Neural crest cell (in vitro differentiated cells): ENCODE measurements at regions not wholly inside any gene's neighbourhood (a gene's known extent, or its start where the extent isn't known, plus 50 kb on each side); places are given as distances from the start of the nearest gene placed in this dataset.

Experiments
- DNase-seq: peaks from one replicate; pipeline ENCODE4 v3.0.0; 2021; ENCODE audit warnings: low read depth, mixed read lengths, low spot score
- H3K27ac Mint-ChIP-seq: one replicate; pipeline ENCODE4 v1.8.0; 2021; ENCODE audit warnings: mild to moderate bottlenecking, mixed read lengths; ENCODE audit not compliant: unreplicated experiment
- H3K27me3 Mint-ChIP-seq: 2 replicates; pipeline ENCODE4 v1.8.0; 2021; ENCODE audit warnings: low read depth, mild to moderate bottlenecking, mixed read lengths
- H3K36me3 Mint-ChIP-seq: 2 replicates; pipeline ENCODE4 v1.8.0; 2021; ENCODE audit warnings: low read depth, mild to moderate bottlenecking, mixed read lengths
- H3K4me1 Mint-ChIP-seq: 2 replicates; pipeline ENCODE4 v1.8.0; 2021; ENCODE audit warnings: mixed read lengths
- H3K4me3 Mint-ChIP-seq: one replicate; pipeline ENCODE4 v1.8.0; 2021; ENCODE audit warnings: mild to moderate bottlenecking, mixed read lengths
- H3K9me3 Mint-ChIP-seq: 2 replicates; pipeline ENCODE4 v1.8.0; 2021; ENCODE audit warnings: mixed read lengths
- TF ChIP-seq, protein P1 (sequence below): fragments of 200-600 bp; sonication (generic); conservative IDR thresholded peaks from 2 replicates; pipeline ENCODE4 v1.5.0; 2021; ENCODE audit warnings: antibody characterized with exemption, mild to moderate bottlenecking

DNA sequence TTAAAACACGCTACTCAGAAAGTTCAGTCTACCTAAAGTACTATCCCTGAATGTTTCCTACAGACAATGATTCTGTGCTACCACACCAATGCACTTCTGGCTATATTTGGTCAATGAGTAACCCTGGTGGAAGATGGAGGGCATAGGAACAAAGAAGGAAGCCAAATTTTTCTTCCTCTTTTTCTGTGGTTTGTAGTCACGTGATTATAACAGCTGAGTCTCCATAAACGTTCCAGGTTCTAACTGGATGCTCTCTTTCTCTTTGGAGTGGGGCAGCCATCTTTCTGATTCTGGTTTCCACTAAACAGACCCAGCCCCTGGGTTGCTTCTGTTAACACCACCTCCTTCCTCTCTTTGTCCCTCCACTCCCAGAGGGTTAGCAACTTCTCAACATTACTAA, 274.9 kb downstream of the CDH11 start:
- no peak overlapping the region for H3K27ac Mint-ChIP-seq
- H3K4me3 Mint-ChIP-seq: no peak overlapping the region
- TF ChIP-seq, protein P1, sequence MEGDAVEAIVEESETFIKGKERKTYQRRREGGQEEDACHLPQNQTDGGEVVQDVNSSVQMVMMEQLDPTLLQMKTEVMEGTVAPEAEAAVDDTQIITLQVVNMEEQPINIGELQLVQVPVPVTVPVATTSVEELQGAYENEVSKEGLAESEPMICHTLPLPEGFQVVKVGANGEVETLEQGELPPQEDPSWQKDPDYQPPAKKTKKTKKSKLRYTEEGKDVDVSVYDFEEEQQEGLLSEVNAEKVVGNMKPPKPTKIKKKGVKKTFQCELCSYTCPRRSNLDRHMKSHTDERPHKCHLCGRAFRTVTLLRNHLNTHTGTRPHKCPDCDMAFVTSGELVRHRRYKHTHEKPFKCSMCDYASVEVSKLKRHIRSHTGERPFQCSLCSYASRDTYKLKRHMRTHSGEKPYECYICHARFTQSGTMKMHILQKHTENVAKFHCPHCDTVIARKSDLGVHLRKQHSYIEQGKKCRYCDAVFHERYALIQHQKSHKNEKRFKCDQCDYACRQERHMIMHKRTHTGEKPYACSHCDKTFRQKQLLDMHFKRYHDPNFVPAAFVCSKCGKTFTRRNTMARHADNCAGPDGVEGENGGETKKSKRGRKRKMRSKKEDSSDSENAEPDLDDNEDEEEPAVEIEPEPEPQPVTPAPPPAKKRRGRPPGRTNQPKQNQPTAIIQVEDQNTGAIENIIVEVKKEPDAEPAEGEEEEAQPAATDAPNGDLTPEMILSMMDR: no peak
- no peaks in the 10 kb centered on the region for H3K27me3 Mint-ChIP-seq
- no peaks in the 10 kb centered on the region for H3K4me1 Mint-ChIP-seq
- H3K9me3 Mint-ChIP-seq: no peaks in the 10 kb centered on the region
- no peak for DNase-seq
- no peaks in the 10 kb centered on the region for H3K36me3 Mint-ChIP-seq

DNA sequence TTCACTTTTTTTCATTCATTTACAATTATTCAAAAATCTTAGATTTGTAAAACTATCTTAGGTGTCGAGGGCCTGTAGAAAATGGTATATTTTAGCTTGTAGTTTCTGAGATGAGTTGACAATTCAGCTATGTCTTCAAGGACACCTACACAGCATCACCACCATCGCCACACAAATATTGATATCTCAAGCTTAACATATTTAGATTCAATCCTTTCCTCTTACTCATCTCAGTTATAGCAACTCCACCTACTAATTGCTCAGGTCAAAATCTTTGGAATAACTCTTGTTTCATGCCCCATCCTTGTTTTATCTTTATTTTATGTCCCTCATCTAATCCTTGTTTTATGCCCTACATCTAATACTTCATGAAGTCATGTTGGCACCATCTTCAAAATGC, 276.8 kb downstream of the CDH11 start:
- Mint-ChIP-seq H3K9me3 (no peaks in the 10 kb centered on the region), H3K4me3 (no peak overlapping the region), H3K4me1 (no peaks in the 10 kb centered on the region), H3K27me3 (peaks cover 2% of the 10 kb centered on the region), H3K27ac (no peak overlapping the region), H3K36me3 (no peaks in the 10 kb centered on the region)
- TF ChIP-seq, protein P1: no peak
- no peak for DNase-seq

DNA sequence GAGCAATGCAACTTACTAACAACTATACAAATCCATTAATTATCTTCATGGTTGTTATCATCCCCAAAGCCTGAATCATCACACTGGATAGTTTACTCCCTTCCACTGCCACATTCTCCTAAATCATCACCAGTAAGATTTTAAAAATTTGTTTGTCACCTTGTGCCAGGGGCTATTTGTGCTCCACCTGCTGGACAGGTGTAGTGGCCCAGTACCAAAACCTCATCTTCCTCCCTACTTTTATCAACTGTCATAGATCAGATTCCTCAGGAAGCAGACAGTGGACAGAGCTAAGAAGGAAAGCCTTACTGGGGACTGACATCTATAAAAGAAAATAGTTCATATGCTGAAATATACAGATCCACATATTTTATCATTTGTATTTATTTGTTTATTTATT, 280.4 kb downstream of the CDH11 start:
- no peak for DNase-seq
- H3K4me1 Mint-ChIP-seq: no peaks in the 10 kb centered on the region
- no peaks in the 10 kb centered on the region for H3K9me3 Mint-ChIP-seq
- no peaks in the 10 kb centered on the region for H3K36me3 Mint-ChIP-seq
- TF ChIP-seq, protein P1: no peak
- H3K4me3 Mint-ChIP-seq: no peak overlapping the region
- H3K27ac Mint-ChIP-seq: no peak overlapping the region
- peaks cover 5% of the 10 kb centered on the region for H3K27me3 Mint-ChIP-seq

DNA sequence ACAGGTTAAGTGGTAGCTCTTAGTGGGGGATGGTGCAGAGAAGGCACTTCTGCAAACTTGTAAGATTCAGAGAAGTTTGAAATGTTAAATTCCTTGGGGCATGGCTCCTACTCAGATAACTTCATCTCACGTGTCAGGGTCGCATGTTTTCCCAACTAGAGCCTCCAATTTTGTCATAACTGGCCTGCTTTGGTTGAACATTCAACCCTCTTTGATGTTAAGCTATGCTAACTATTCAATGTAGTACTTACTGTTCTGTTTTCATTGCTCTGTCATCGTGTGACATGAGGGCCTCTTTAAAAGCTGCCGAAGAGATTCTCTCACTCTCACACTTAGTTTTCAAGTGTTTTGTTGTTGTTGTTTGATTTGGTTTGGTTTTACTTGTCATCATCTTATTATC, 280.8 kb downstream of the CDH11 start:
- Mint-ChIP-seq H3K4me1 (no peaks in the 10 kb centered on the region), H3K27ac (no peak overlapping the region), H3K36me3 (no peaks in the 10 kb centered on the region), H3K9me3 (no peaks in the 10 kb centered on the region), H3K4me3 (no peak overlapping the region), H3K27me3 (peaks cover 7% of the 10 kb centered on the region)
- TF ChIP-seq, protein P1: no peak
- DNase-seq: no peak

DNA sequence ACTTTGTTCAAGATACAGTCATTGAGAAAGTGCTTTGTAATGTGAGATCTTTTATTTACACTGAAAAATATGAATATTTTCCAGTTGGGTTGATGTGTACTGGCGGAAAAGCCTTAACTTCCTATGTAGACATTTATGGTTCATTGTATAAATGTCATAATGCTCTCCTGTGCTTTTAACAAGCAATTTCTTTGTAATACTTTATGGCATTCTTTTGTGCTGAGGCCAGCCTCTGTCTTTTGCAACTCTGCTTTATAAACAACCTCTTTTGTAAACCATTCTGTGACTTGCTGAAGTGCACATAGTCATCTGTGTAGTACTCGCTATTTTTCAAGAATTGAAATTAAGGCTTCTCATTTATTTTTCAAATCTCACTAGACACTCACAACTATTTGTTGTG, 291.2 kb downstream of the CDH11 start:
- Mint-ChIP-seq H3K9me3 (peaks cover 15% of the 10 kb centered on the region), H3K36me3 (peaks cover 13% of the 10 kb centered on the region), H3K27me3 (peaks cover 5% of the 10 kb centered on the region), H3K4me3 (no peak overlapping the region), H3K4me1 (peaks cover 24% of the 10 kb centered on the region), H3K27ac (peak overlapping the region; percentile 21)
- TF ChIP-seq, protein P1: no peak
- no peak for DNase-seq

DNA sequence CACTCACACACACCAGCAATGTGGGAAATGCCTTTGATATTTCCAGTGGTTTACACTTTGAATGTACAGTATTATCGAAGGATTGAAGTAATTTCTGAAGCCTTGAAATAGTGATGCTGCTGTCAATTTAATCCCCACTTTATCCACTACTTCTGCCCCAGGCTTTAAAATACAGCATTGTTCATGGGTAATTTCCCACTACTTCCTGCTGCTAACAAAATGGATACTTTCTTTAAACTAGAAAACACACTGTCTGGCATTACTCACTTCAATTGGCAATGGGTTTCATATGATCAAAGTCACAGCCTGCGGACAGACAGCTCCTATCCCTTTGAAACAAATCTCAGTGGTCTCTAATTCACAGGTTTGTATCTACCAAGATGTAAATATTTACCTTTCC, 292.2 kb downstream of the CDH11 start:
- TF ChIP-seq, protein P1: no peak
- Mint-ChIP-seq H3K27me3 (peaks cover 5% of the 10 kb centered on the region), H3K4me1 (peaks cover 24% of the 10 kb centered on the region), H3K36me3 (peaks cover 13% of the 10 kb centered on the region), H3K27ac (no peak overlapping the region), H3K9me3 (peaks cover 17% of the 10 kb centered on the region), H3K4me3 (no peak overlapping the region)
- DNase-seq: no peak
